AG04450 (cell line): ENCODE measurements at regions not wholly inside any gene's neighbourhood (a gene's known extent, or its start where the extent isn't known, plus 50 kb on each side); places are given as distances from the start of the nearest gene placed in this dataset.
A peak's percentile ranks its signal among the peaks of the same experiment; 100 is the strongest.

Experiments used
- CTCF ChIA-PET: fragments of 300-600, 350-600 bp; formaldehyde crosslinking; extraction: SDS; loops from one replicate; lab custom pipeline; 2022; ENCODE audit warnings: antibody characterized with exemption, inconsistent platforms; lab: Charles Lee
- POLR2A ChIA-PET: fragments of 350-600 bp; formaldehyde crosslinking; extraction: SDS; loops from one replicate; lab custom pipeline; 2021; ENCODE audit warnings: antibody characterized with exemption, inconsistent platforms; lab: Yijun Ruan, JAX
- DNase-seq: peaks from one replicate; pipeline ENCODE4 v3.0.0-alpha.2; 2011; ENCODE audit warnings: low read depth, low spot score
- H3K27ac ChIP-seq: one replicate; pipeline ENCODE4 v1.5.1; 2012; ENCODE audit warnings: low read depth, low read length, control low read depth
- H3K27me3 ChIP-seq: one replicate; pipeline ENCODE4 v1.6.0; 2012; ENCODE audit warnings: low read length; ENCODE audit not compliant: control insufficient read depth, insufficient read depth
- H3K4me3 ChIP-seq: 2 replicates; pipeline ENCODE4 v1.5.1; 2011; ENCODE audit warnings: mild to moderate bottlenecking, low read depth, low read length, control low read depth
- H3K9me3 ChIP-seq: 2 replicates; pipeline ENCODE4 v1.5.1; 2012; ENCODE audit warnings: low read length; ENCODE audit not compliant: control insufficient read depth, insufficient read depth
- TF ChIP-seq, protein P1 (sequence below): IDR thresholded peaks from 2 replicates; pipeline ENCODE4 v1.5.1; 2011; ENCODE audit warnings: low read depth, low read length, control low read depth, inconsistent platforms

DNA sequence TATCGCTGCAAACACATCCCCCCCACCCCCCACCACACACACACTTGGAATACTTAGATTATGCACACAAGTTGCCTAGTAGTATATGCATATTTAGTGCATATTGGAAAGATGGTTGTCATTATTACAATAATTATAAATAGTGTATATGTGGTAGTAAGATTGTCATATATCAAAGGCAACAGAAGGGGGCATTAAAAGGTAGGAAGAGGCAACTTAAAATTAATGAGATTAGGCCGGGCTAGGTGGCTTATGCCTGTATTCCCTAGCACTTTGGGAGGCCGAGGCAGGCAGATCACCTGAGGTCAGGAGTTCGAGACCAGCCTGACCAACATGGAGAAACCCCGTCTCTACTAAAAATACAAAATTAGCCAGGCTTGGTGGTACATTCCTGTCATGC, 52.1 kb downstream of the GSC start:
- Histone ChIP-seq H3K9me3 (no peaks in the 10 kb centered on the region), H3K27ac (no peak overlapping the region), H3K4me3 (no peak overlapping the region), H3K27me3 (peaks cover 3% of the 10 kb centered on the region)
- ChIA-PET POLR2A (no interaction called here), CTCF (interaction anchor here (0.6 kb wide), 1 partner anchor 1488 kb away, joined by 3 read pairs; no protein-coding TSS in a partner anchor)
- DNase-seq = no peak
- TF ChIP-seq, protein P1, sequence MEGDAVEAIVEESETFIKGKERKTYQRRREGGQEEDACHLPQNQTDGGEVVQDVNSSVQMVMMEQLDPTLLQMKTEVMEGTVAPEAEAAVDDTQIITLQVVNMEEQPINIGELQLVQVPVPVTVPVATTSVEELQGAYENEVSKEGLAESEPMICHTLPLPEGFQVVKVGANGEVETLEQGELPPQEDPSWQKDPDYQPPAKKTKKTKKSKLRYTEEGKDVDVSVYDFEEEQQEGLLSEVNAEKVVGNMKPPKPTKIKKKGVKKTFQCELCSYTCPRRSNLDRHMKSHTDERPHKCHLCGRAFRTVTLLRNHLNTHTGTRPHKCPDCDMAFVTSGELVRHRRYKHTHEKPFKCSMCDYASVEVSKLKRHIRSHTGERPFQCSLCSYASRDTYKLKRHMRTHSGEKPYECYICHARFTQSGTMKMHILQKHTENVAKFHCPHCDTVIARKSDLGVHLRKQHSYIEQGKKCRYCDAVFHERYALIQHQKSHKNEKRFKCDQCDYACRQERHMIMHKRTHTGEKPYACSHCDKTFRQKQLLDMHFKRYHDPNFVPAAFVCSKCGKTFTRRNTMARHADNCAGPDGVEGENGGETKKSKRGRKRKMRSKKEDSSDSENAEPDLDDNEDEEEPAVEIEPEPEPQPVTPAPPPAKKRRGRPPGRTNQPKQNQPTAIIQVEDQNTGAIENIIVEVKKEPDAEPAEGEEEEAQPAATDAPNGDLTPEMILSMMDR = no peak

DNA sequence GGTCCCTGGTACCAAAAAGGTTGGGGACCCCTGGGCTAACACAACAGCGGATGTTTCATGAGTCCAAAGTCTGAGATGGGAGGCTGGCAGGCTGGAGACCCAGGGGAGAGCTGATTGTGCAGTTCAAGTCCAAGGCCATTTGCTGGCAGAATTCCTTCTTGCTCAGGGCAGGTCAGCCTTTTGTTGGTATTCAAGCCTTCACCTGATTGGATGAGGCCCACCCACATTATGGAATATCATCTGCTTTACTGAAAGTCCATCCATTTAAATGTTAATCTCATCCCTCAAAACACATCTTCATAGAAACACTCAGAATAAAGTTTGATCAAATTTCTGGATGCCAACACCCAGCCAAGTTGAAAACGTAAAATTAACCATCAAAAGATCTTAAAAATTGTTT, 52.9 kb downstream of the GSC start:
- no peak for DNase-seq
- POLR2A ChIA-PET = no interaction called here
- Histone ChIP-seq H3K9me3 (no peaks in the 10 kb centered on the region), H3K27me3 (peaks cover 4% of the 10 kb centered on the region), H3K27ac (no peak overlapping the region), H3K4me3 (no peak overlapping the region)
- CTCF ChIA-PET = no interaction called here
- TF ChIP-seq, protein P1 = no peak

DNA sequence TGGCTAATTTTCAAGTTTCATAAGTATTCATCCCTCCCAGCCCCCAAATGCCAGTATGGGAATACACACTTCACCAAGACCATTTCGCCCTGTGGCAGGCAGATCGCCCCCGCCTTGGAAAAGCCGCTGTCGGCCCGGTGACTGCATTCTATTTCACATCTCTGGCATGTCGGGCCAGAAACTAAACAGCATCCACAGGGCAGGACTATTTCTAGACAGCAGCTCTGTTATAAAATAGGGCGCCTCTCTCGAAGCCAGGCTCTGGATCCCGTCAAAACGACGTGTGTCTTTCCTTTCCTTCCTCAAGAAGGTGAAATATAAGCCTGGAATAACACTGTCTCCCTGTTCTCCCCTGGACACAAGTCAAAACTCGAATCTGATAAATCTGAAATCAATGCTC, 56.8 kb downstream of the GSC start:
- Histone ChIP-seq H3K27ac (no peak overlapping the region), H3K27me3 (peaks cover 7% of the 10 kb centered on the region), H3K4me3 (no peak overlapping the region), H3K9me3 (no peaks in the 10 kb centered on the region)
- no peak for DNase-seq
- CTCF ChIA-PET = no interaction called here
- TF ChIP-seq, protein P1 = no peak
- POLR2A ChIA-PET = no interaction called here

DNA sequence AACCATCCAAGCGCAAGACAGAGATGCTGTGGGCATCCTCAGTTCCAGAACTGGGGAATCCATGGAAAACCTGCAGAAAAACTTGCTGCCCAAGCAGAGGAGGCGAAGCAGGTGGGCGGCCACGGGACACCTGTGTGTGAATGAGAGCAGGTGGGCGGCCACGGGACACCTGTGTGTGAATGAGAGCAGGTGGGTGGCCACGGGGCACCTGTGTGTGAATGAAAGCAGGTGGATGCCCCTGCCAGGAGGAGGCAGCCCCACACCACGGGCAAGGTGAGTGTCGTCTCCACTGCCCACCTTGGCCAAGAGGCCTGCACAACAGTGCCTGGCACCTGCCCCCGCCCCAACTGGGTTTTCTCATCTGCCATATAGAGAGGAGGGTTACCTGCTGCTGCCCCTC, 59.2 kb downstream of the GSC start:
- no peak for DNase-seq
- ChIA-PET POLR2A (no interaction called here), CTCF (no interaction called here)
- TF ChIP-seq, protein P1 = no peak
- no peak overlapping the region for H3K4me3 ChIP-seq
- H3K27me3 ChIP-seq = peaks cover 11% of the 10 kb centered on the region
- no peaks in the 10 kb centered on the region for H3K9me3 ChIP-seq
- H3K27ac ChIP-seq = no peak overlapping the region

DNA sequence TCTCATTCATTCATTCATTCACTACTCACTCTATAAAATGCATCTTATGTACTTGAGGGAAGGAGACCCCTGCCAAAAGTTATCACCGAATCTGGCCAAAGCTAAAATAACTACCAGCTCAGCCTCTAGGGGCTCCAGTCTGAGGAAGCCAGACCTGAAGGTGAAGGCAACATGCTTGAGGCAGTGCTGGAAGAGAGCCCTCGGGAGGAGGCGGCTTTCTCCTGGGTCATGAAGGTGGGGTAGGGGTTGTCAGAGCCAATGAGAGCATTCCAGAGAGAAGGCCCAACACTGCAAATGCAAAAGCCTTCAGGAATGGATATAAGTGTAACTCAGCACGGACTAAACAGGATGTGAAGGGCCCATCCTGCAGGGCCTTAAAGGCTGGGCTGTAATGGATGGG, 62.4 kb downstream of the GSC start:
- no peak overlapping the region for H3K27ac ChIP-seq
- ChIA-PET CTCF (no interaction called here), POLR2A (no interaction called here)
- H3K27me3 ChIP-seq = peaks cover 8% of the 10 kb centered on the region
- no peak for DNase-seq
- H3K4me3 ChIP-seq = no peak overlapping the region
- TF ChIP-seq, protein P1 = peak; percentile 9; the same call in 1 of the 2 replicates
- no peaks in the 10 kb centered on the region for H3K9me3 ChIP-seq
